ENCODE measurements at regions not wholly inside any gene's neighbourhood (a gene's known extent, or its start where the extent isn't known, plus 50 kb on each side); places are given as distances from the start of the nearest gene placed in this dataset.
"Not testable (repeated sequence)": the region's sequence is repeated elsewhere in the genome, so short reads cannot be mapped to it uniquely, and the experiment has no call there.

DNA sequence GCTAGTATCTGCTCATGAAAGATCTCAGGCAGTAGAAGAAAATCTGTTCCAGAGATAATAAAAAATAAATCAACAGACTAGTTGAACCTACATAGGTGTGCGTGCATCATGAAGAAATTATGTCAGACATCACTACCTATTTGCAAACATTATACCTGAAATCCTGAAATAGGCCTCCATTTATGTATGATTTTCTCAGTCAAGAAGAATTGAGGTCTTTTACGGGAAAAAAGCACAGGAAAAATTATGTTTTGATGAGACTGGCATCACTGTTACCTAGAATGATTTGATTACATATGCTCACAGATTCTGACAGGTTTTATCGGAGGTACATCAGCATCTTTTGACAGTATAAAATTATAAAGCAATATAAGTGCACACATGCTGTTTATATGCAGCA lies 1570.5 kb upstream of the NUDT12 start:
- no peak for DNase-seq (ENCODE audit: low read depth)
- no peak overlapping the region for H3K4me3 ChIP-seq (ENCODE audit: low read depth, low read length)

DNA sequence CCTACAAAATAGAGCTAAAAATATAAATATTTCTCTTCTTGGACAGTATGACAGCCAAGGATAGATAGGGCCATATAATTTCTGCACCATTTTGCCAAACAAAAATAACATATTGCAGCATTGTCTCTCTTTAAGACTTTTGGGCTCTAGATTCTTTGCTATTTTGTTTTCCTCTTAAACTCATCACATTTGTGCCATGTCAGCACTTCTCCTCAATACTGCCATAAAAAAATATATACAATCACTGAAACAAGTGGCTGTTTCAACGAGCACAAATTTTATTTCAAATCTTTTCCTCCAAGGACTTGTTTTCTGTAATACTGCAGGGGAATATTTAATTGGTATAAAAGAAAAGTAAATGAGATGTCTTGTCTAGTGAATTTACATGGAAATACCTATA lies 1570.0 kb upstream of the NUDT12 start:
- DNase-seq (ENCODE audit: low read depth) = no peak
- no peak overlapping the region for H3K4me3 ChIP-seq (ENCODE audit: low read depth, low read length)

DNA sequence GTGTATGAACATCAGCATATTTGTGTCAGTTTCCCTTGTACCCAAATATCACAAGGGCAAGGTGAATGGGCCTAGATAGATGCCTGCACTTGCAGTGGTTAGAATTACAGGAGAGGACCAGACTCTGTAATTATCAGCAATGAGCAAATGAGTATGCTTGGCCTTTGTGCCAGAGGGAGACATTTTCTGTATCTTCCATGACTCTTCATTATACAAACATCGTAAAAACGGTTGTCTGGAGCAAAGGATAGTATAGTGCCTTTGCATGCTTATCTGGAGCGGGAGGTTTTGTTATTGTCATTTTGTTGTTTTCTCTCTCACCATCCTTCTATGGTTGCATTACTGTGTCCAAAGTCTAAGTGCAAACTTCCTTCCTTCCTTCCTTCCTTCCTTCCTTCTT lies 1568.5 kb upstream of the NUDT12 start:
- no peak for DNase-seq (ENCODE audit: low read depth)

DNA sequence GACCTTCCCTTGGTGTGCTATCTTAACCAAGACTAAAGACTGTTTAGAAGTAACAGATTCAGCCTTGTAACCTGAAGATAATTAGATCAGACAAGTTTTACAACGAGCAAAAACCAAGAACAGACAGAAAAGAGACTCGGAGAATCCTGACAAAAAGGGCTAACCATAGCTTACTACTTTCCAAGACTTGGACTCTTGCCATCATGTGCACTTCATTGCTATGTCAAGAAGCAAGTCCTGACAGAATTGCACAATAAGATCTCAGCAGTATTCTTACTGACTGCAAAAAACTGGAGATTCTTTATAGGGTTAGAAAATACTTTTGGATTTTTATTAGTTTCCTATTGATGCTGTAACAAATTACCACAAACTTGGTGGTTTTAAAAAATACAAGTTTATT lies 1539.0 kb upstream of the NUDT12 start:
- H3K4me3 ChIP-seq (ENCODE audit: low read depth, low read length) = no peak overlapping the region
- peak; percentile 17 for DNase-seq (ENCODE audit: low read depth)

More for the DNA sequence above, 1568.5 kb upstream of the NUDT12 start:
- no peak overlapping the region for H3K4me3 ChIP-seq (ENCODE audit: low read depth, low read length)

DNA sequence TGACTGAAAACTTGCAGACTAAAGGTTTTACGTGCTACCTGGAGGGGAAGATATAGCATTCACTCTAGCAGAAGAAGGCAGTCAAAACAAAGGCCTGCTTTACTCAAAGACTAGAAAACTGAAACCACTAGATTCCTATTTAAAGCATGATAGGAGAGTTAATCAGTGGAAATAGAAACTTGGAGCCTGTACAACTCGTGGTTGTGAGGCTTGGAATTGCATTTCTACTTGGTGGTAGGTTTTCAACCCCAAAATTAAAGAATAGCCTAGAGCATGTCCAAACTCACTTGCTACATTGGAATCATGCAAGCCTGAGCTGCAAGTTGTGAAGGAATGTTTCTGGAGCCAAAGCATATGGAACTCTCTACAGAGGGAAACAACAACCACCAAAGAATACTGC lies 1526.4 kb upstream of the NUDT12 start:
- no peak overlapping the region for H3K4me3 ChIP-seq (ENCODE audit: low read depth, low read length)
- DNase-seq (ENCODE audit: low read depth) = no peak

DNA sequence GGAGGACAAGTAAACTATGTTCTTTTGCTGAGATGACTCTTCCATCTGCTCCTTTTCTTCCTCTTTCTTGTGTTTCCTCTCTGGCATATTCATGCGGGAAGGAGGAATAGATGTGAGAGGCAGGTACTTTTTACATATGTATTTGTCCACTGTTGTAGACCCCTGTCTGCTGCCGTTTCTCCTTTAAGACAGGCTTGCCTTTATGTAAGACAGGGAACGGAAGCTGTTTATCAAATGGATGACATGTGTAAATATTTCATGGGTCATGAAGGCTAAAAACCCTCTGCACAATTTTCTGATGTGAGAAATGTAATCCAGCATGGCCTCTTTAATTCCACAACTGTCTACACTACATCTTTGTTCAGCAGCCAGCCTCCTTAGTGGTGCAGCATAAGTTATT lies 1525.5 kb upstream of the NUDT12 start:
- DNase-seq (ENCODE audit: low read depth) = no peak
- H3K4me3 ChIP-seq (ENCODE audit: low read depth, low read length) = no peak overlapping the region

DNA sequence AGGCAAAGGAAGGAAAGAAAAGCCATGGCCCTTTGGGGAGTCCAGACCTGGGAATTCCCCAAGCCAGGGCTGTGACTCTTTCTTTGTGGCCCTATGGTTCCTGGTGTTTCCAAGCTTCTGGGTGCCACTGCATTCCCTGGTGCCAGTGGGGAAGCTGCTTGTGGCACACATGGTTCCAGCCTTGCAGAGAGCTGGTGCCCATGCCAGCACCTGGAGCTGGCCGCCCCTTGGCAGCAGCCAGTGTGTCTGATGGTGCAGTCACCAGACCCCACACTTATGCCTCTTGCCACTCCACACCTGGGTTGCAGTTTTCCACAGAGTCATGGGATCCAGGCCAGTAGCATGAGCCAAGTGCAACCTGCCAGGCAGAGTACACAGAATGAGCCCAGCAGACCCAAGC lies 1495.3 kb upstream of the NUDT12 start:
- DNase-seq (ENCODE audit: low read depth) = no peak
- H3K4me3 ChIP-seq (ENCODE audit: low read depth, low read length) = no peak overlapping the region

DNA sequence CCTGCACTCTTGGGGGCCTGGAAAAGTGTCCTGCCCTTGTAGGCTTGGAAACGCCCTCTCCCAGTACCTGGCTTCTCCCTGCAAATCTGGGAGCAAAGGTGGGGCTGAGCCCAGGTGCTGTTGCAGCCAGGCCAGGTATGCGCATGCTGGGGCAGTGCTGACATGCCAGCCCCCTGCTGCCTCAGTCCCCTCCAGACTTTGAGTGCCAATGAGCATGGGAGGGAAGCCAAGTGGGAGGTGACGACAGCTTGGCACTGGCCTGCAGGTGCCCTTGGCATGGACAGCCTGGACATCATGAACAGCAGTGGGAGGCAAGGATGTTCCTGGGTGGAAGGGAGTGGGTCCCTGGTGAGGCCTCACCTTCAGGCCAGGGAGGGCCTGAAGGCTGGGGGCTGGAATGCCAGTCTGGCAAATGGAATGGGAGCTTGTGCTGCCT lies 1494.4 kb upstream of the NUDT12 start:
- DNase-seq (ENCODE audit: low read depth) = no peak
- H3K4me3 ChIP-seq (ENCODE audit: low read depth, low read length) = no peak overlapping the region

DNA sequence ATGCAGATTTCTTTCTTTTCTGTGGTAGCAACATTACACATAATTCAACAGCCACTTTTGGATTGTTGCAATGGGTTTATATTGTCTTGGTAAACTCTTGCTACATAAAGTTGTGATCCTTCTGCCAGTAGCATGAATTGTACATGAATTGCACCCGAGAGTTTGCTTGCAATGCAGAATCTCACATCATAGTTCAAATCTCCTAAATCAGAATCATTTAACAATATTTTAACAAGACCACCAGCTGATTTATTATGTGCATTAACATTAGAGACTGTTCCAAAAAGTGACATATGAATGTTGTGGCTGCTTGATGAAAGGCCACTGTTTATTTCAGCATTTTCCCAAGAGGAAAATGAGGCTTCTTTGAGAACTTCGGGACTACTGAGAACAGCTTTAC lies 1491.8 kb upstream of the NUDT12 start:
- H3K4me3 ChIP-seq (ENCODE audit: low read depth, low read length) = no peak overlapping the region

DNA sequence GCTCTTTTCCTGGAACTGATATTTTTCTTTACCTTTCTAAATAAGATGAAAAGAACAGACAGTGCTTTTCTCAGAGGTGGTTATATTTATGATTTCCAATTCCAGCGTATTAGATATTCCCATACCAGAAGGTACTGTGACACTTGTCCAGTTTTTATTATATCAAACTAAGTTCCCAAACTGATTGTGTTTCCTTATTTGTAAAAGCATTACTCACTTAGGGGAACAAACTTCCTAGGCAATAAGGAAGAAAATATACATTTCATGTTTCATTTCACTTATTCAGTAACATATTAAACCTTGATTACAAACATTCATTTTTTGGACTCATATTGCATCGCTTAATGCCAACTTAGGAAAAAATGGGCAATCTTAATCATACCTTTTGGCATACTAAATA lies 1480.0 kb upstream of the NUDT12 start:
- H3K4me3 ChIP-seq (ENCODE audit: low read depth, low read length) = no peak overlapping the region
- no peak for DNase-seq (ENCODE audit: low read depth)

More for the DNA sequence above, 1491.8 kb upstream of the NUDT12 start:
- DNase-seq (ENCODE audit: low read depth) = no peak

DNA sequence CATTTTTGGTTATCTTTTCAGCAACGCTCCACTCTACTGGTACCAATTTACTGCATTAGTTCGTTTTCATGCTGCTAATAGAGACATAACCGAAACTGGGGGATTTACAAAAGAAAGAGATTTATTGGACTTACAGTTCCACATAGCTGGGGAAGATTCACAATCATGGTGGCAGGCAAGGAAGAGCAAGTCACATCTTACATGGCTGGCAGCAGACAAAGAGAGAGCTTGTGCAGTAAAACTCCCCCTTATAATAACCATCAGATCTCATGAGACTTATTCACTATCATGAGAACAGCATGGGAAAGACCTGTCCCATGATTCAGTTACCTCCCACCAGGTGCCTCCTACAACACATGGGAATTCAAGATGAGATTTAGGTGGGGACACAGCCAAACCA lies 1474.2 kb upstream of the NUDT12 start:
- H3K4me3 ChIP-seq (ENCODE audit: low read depth, low read length); DNase-seq (ENCODE audit: low read depth): not testable (repeated sequence)

DNA sequence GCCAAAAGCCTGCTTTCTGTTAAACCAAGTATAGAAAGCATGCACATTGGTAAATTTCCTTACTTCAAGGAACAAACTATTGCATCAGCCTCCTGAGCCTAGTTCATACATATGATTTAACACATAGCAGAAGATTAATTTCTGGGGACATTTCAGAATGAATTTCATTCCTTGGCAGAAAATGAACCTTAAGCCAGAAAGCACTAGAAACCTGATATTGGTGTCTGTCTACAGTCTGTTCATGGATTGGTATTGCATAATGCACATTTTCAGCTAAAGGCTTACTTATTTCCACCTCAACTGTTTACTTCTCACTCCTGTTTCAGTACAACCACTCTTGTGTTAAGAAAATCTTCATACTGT lies 1471.8 kb upstream of the NUDT12 start:
- DNase-seq (ENCODE audit: low read depth) = peak; percentile 19
- no peak overlapping the region for H3K4me3 ChIP-seq (ENCODE audit: low read depth, low read length)

DNA sequence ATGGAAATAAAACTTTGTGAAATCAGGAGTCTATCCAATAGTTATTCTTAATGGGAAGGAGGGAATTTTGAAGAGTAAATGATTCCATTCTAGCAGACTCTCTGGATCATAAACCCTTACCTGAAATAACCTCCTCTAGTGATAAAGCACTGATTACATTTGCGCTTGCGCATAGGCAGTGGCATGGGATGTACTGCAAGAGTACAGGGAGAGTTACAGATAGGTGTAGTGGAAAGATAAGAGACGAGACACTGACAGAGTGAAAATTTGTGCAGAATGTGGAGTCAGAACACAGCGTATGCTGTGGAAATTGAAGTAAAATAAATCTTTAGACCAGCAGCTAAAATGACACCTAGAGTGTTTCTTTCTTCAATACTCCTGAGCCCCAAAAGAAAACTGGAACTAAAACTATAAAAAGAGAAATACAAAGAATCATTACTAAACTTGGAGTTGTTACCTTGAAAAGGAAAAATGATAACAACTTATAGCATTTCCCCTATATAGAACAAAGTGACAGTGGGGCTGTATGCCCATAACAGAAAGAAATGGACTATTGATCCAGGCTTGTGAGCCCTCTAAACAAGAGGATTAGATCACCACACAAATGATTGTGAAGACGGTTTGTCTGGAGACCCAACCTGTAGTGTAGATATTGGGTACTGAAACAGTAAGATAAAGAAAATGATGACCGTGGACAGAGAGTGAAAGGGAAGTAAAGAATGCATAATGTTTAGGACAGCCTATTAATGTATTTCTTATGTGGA lies 1471.2 kb upstream of the NUDT12 start:
- DNase-seq (ENCODE audit: low read depth) = no peak
- no peak overlapping the region for H3K4me3 ChIP-seq (ENCODE audit: low read depth, low read length)

DNA sequence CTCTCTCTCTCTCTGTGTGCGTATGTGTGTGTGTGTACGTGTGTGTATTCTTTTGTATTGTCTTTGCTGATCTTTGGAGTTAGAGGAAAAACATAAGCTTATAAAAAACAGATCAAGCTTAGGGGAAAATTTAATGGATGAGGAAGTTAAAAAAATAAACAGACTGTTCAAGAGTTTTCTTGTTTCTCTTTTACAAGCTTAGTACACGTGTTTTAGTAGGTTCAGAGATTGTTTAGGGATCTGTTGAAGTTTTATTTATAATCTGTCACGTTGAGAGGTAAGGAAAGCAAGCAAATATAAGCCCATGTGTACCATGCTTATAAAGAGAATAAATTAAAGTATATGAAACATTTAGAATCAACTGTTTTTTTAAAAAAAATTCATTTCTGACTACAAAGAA lies 1470.3 kb upstream of the NUDT12 start:
- no peak for DNase-seq (ENCODE audit: low read depth)
- no peak overlapping the region for H3K4me3 ChIP-seq (ENCODE audit: low read depth, low read length)

DNA sequence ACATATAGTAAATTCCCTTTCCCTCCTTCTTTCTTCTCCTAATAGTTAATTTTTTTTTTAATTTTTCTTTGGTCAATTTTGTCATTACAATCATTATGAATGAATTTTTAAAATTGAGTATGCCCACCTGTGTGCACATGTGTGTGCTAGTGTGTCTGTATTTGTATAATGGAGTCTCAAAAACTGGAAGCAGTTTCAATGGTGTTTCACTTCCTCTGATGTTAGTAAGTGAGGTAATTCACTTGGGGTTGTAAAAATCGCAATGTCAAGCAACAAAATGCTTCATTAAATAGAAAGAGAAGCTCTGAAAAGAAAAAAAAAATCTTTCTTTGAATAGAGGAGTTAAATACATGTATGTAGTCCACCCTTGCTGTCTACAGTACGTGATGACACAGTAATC lies 1467.6 kb upstream of the NUDT12 start:
- no peak overlapping the region for H3K4me3 ChIP-seq (ENCODE audit: low read depth, low read length)
- DNase-seq (ENCODE audit: low read depth) = no peak

DNA sequence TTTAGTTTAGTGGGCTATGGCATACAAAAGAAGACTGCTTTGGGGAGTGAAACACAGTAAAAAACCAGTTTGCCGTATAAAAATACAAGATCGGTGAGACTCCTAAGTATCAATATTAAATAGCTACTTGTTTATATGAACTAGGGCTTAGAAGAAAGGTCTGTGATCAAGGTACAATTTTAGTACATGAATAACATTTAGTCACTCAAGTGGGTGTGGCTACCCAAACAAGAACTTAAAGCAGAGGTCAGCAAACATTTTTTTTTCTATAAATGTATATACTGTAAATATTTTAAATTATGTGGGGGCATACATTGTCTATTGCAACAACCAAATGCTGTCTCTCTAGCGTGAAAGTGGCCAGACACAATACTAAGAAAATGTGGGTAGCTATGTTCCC lies 1452.5 kb upstream of the NUDT12 start:
- no peak overlapping the region for H3K4me3 ChIP-seq (ENCODE audit: low read depth, low read length)
- DNase-seq (ENCODE audit: low read depth) = no peak

DNA sequence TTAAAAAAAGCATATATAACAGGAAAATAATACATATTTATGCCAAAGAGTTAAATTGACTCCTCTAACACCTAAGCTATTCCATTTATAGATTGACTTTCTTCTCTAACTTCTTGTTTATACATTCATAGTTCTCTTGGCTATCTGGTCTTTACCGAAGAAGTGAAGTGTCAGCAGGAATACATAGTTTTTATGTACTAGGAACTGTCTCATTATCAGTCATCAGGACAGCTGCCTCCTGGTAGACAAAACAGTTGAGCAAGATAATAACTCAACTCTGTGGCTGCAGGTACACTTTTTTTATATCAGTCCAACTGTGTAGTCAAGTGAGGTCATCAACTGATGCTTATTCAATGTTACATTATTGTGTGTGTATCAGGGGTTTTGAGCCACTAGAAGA lies 1436.0 kb upstream of the NUDT12 start:
- no peak for DNase-seq (ENCODE audit: low read depth)
- no peak overlapping the region for H3K4me3 ChIP-seq (ENCODE audit: low read depth, low read length)

DNA sequence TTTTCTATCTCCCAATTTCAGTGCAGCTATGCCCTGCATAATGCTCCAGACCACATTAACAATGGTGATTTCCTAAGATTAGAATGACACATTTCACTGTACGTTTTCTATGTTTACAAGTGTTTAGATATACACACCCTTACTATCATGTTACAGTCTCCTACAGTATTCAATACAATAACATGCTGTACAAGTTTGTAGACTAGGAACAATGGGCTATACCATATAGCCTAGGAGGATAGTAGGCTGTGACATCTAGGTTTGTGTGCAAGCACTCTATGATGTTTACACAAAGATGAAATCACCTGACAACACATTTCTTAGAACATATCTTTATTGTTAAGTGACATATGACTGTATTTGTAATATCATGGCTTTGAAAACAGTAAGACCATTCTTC lies 1435.6 kb upstream of the NUDT12 start:
- no peak for DNase-seq (ENCODE audit: low read depth)
- no peak overlapping the region for H3K4me3 ChIP-seq (ENCODE audit: low read depth, low read length)

DNA sequence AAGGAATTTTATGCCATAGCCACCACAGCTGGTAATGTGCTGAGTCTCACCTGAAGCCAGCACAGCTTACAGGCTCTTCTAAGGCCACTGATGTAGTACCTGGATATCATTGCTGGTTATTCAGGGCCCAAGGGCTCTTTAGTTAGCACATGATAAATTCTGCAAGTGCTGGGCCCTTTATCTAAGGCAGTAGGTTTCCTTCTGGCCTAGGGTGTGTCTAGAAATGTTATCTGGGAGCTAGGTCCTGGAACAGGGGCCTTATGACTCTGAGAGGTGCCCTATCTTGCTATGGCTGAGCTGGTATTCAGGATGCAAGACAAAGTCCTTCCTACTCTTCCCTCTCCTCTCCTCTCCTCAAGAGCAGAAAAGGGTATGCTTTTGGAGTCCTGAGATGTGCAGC lies 1424.5 kb upstream of the NUDT12 start:
- DNase-seq (ENCODE audit: low read depth) = no peak
- H3K4me3 ChIP-seq (ENCODE audit: low read depth, low read length) = no peak overlapping the region

DNA sequence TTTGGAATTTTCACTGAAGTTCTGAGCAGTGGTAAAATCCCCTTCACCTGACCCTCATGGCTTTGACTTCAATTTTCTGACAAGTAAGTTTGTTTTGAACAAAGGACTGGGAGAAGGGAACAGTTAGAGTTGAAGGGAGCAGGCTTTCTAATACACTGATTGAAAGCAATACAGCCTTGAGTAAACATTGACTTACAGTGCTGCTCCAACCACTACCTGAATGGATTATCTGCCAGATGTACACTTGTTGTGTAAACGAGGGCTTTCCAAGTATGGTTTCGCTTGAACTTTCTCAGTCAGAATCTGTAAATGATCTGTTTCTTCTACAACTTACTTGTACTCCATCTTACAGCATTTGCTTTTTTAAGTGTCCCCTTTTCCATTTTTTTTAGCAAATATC lies 1414.9 kb upstream of the NUDT12 start:
- DNase-seq (ENCODE audit: low read depth) = no peak
- H3K4me3 ChIP-seq (ENCODE audit: low read depth, low read length) = no peak overlapping the region

DNA sequence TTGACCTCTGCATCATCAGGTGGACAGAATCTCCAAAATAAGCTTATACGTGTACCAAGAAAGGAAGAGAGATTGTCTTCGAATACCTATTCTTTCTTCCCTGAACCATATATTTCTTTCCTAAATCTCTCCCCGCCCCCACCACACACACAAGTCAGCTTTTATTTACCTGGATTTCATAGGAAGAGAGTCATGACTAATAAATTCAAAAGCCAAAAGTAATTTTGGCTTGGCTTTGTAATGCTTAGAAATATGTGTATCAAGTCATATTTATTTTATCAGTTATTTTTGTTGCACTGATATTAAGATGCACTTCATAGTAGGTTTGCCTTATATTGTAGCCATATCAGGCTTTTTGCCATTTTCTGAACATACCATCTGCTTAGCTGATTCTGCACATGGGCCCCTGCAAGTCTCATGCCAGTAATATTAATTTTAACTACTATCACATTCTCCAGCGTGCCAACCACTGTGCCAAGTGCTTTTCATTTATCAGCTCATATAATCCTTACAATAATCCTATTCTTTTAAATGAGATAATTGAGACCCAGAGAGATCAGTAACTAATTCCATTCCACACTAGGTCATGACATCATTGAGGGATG lies 1405.3 kb upstream of the NUDT12 start:
- no peak for DNase-seq (ENCODE audit: low read depth)
- H3K4me3 ChIP-seq (ENCODE audit: low read depth, low read length) = no peak overlapping the region
